GM21381 (cell line): ENCODE measurements at regions not wholly inside any gene's neighbourhood (a gene's known extent, or its start where the extent isn't known, plus 50 kb on each side); places are given as distances from the start of the nearest gene placed in this dataset.

Source experiments
- ATAC-seq: cut with Tn5 transposase; IDR thresholded peaks from one replicate; pipeline ENCODE4 v1.9.1; 2021; ENCODE audit warnings: mild to moderate bottlenecking, moderate library complexity; ENCODE audit not compliant: unreplicated experiment

- no peak for ATAC-seq
Measured at GRCh38 chr11:91966368-91966767, 258.2 kb upstream of the FAT3 start.

GRCh38 chr11:91960770-91961169 is 263.8 kb upstream of the FAT3 start:
- ATAC-seq = no peak

DNA sequence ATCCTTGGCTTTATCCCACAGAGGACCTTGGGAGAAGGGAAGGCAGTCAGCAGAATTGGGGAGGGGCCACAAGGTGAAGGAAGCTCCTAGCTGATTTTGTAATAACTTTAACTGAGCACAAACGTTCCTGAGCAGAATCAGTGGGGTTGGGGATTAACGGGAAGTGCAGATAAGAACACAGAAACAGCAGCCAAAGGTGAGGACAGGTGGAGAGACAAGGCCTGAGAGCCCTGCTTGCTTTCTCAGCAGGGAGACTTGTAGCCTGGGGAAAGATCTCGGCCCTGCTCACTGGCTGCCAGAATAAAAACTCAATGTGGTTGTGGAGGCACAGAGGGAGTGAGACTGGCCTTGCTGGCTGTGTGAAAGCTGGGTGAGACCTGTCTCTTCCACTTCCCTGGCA is 265.2 kb upstream of the FAT3 start:
- no peak for ATAC-seq

DNA sequence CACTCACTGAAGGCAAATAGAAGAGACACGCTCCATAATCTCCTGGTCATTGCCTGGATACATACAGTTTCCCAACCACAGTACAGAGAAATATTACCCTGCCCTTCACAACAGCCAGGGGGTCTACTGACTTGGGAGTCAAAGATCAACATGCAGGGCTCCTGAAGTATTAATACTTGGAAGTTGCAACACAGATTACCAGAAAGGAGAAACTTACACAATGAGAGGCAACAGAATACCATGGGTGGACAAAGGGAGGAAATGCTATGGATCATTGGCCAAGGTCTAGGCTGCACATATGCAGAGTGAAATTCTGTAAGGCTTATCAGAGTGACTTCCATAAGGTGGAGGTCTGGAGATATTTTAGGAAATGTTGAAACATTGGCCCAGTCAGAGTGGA is 267.9 kb upstream of the FAT3 start:
- ATAC-seq = no peak

DNA sequence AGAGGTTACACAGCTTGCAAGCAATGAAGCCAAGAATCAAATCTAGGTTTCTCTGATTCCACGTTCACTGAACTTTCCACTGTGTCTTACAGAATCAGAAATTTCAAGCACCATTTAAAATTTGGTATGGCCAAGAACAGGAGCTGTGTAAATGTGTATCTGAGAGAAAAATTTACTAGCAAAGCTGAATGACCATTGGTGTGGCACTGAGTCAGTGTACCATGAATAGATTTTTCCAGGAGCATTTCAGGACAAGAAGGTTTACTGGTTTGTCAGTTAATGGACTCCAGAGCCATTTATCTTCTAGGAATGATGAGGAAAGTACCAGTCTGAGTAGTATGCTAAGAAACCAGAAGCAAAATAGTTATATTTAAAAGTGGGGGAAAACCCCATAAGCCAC is 269.4 kb upstream of the FAT3 start:
- ATAC-seq = no peak

DNA sequence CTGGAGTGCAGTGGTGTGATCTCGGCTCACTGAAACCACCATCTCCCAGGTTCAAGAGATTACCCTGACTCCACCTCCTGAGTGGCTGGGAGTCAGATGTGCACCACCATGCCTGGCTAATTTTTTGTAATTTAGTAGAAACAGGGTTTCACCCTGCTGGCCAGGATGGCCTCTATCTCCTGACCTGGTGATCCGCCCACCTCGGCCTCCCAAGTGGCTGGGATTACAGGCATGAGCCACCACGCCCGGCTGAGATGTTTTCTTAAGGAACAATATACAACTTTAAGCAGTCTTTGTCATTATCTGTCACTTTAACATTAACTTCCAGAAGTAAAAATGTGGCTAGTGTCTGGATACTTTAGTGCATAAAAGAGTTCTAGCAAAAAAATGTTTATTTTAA is 272.6 kb upstream of the FAT3 start:
- ATAC-seq = no peak

DNA sequence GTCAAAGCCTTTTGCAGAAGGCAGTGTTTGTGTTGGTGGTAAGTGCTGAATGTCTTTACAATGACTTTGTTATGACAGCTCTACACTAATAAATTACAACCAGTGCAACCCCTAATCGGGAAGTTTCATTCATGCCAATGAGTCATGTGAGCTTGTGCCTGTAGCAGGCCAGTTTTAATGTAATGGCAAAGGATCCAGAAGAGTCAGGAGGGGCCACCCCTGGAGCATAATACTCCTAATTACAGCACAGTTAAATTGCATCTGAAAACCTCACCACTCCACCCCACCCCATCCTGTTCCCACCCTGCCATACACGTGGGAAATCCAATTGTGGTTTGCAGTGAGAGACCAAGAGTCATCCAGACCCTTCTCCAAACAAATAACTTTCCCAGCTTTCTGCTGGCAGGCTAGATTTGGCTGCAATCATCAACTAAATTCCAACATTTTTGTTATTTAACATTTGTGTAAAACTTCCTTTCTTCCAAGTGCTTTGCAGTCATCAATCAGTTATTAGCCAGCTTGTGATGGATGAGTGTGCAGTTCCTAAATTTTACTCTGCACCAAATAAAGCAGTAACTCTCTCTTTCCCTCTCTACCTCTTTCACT is 277.3 kb upstream of the FAT3 start:
- ATAC-seq = no peak

DNA sequence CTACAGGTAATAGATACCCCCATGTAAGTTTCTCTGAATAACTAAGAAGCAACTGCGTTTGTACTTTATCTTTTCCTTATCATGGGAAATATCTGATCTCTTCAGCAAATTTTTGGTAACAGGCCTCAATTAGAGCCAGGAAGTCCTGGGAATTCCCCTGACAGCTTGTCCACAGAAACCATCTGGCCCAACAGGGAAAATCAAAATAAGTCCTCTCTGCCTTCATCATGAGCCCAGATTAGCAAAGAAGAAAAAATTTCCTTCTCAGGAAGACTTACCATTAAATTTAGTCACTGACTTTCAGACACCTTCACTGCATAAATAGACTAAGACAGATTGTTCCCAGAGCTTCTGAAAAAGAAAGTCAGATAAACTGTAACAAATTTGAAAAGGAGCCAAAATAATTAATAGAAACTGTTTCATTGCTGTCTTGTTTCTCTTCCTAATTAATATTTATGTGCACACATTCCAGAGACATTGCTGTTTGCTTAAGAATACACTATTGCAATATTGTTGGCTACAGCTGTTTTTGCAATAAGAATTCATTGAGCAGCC is 278.1 kb upstream of the FAT3 start:
- no peak for ATAC-seq

DNA sequence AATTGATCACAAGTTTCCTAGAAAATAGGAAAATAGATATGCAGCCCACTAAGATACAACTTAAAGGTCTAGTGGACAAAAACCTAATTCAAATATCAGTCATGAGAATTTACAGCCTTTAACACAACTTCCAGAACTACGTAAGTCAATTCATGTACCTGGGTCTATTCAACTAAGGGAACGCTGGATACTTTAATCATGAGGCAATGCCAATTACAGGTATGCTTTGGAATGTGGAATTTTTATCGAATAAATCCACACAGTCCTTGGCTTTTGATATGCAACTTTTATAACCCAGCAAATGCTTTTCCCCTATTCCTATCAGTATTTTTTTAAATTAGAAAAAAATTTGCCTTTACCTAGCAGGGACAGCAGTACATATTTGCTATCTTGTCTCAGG is 289.5 kb upstream of the FAT3 start:
- no peak for ATAC-seq

- ATAC-seq = no peak
Measured at GRCh38 chr11:91932151-91932821, 292.3 kb upstream of the FAT3 start.

DNA sequence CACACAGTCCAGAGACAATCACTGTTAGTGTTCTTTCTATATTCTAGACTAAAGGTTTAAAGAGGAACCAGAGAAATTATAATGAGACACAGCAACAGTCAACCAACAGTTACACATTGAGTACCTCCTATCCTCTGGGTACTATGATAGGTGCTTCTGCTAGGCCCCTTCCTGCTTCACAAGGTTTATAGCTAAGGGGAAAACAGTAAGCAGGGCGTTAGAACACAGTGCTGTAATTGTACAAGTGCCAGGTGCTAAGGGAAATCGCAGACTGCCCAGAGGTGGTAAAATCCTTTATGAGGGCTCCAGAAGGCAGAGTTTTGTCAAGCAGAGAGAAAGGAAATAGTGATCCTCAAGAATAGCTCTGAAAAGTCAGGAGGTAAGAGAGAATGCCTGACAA is 297.2 kb upstream of the FAT3 start:
- ATAC-seq = no peak

GRCh38 chr11:91926965-91927364 is 297.7 kb upstream of the FAT3 start:
- no peak for ATAC-seq

- no peak for ATAC-seq
Measured at GRCh38 chr11:91922846-91923245, 301.8 kb upstream of the FAT3 start.

DNA sequence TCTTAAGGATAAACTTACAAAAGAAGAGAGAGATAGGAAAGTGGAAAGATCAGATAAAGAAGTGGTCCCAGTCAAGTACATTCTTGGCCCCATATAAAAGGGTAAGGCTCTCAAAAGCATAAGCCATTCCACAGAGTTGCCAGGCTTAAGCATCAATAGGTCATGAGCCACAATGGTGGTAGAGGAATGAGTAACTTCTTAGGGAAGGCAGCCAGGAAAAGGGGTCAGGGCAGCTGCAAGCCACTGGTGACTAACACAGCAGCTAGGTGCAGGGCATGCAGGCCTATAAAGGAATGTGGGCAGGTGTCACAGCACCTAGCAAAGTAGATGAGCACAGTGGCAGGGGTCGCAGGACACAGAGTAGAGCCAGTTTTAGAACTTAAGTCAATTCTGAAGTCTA is 302.6 kb upstream of the FAT3 start:
- ATAC-seq = no peak

DNA sequence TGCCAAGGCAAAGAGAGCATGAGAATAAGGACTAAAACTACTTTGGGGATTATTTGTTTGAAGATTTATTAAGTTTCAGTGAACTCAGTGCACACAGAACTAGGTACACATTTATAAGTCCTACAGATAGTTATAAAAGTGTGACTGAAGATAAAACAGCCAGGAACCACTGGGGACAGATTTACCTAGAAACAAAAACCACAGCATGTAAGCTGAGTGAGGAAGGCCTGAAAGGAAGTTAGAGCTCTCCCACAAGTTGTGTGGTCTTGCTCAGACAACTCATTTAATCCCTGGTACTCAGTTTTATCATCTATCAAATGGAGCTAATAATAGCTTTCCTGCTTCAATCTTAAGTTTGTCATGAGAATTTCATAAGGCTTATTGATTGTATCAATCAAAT is 311.2 kb upstream of the FAT3 start:
- ATAC-seq = no peak

DNA sequence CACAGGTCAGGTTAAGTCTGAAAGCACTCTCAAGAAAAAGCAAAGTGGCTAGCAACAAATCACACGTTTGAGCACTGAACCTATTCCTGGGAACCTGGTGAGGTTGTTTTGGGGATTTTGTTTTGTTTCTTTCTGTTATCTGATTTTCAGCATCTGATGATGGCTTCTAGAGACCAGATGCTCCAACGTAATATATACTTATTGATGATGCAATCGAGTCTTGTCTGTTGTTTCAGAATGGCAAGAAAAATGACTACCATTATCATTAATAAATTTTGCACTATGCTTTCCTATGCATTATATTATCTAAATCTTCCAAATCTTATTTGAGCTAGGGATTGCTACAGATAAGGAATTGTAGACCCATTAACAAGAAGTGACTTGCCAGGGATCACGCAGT is 312.3 kb upstream of the FAT3 start:
- no peak for ATAC-seq

DNA sequence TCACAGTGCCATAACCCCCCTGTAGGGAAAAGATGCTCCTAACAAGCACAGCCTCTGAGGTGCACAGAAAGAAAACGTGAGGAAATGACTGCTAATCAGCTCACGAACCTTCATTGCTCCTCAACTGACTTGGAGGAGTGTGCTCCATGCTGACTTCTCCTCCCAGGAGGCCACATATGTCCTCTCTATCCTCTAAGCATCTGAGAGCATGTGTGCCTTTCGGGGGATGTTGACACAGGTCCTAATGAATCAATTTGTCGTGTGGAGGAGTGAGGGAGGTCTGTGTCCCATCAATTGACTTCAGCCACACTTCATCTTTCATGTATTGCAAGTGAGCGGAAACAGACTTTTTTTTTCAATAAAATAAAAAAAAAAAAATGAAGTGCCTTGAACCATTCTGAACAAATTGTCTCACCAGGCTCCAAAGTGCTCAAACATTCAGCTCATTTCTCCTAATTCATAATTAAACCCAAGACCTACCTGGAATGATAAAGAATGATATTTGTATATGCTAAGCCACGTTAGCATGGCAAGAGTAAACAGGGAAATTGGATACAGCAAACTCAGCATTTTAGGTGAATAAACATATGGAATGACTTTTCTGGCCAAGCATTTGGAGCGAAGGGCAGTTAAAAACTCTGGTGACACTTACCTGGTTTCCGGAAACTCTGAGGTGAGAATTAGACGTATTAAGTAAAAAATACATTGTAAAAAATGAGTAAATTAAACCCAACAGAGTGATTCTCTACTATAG is 317.6 kb upstream of the FAT3 start:
- ATAC-seq = no peak

- ATAC-seq = no peak
Measured at GRCh38 chr11:91904792-91905785, 319.5 kb upstream of the FAT3 start.

GRCh38 chr11:91902312-91902711 is 322.3 kb upstream of the FAT3 start:
- no peak for ATAC-seq

- no peak for ATAC-seq
Measured at GRCh38 chr11:91880660-91881059, 344.0 kb upstream of the FAT3 start.

DNA sequence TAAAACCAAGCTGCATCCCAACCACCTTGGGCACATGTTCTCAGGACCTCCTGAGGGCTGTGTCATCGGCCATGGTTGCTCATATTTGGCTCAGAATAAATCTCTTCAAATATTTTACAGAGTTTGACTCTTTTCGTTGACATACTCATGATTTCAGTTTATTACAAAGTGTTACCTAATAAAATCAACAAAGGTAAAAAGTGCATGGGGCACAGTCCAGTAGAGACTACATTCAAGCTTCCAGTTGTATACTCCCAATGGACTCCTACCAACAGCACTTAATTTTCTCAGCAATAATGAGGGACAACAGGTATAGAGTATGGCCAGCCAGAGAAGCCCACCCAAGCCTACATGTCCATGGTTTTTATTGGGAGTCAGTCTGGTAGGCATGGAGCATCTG is 347.9 kb upstream of the FAT3 start:
- no peak for ATAC-seq
